NAMALWA (cell line): ENCODE measurements at regions not wholly inside any gene's neighbourhood (a gene's known extent, or its start where the extent isn't known, plus 50 kb on each side); places are given as distances from the start of the nearest gene placed in this dataset.

ENCODE experiments used
- DNase-seq: peaks from one replicate; pipeline ENCODE4 v3.0.0-alpha.2; 2015; ENCODE audit warnings: low spot score

DNA sequence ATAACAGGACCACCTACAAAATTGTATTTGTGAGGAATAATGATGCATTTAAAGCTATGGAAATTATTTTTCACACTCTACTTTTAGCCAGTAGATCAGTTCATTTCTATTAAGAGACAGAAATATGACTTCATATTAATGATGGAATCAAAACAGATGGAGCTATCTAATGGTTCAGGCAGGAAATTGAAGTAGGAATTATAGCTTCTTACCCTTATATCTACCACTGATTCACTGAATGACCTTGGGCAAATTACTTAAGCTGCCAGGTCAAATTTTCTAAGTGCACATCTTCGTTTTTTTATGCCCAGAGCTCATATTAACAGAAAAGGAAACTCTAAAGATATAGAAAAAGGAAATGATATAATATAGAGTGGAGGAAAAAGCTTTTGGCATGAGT is 323.1 kb downstream of the PCDH10 start:
- DNase-seq, result no peak

GRCh38 chr4:133467290-133467947 is 318.3 kb downstream of the PCDH10 start:
- no peak for DNase-seq

- no peak for DNase-seq
Observed at GRCh38 chr4:133465022-133465421, 315.9 kb downstream of the PCDH10 start.

DNA sequence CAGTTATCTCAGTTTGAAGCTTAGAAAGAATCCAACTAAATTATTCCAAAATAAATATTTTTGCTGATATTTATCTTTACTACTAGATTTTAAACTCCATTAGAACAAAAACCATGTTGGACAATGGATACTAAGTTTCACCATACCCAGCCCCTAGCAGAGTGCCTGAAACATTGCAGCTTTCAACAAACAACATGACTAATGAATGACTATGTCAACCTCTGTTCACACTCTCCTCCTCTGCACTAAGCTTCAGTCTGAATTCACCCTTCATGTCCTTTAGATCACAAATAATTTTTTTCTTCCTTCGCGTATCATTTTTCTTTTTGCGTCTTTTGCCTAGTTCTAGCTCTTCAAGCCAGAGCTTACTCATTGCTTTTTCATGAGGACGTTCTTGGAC is 315.2 kb downstream of the PCDH10 start:
- no peak for DNase-seq

- DNase-seq, result no peak
Observed at GRCh38 chr4:133452678-133453077, 303.6 kb downstream of the PCDH10 start.

- DNase-seq, result no peak
Observed at GRCh38 chr4:133450813-133451212, 301.7 kb downstream of the PCDH10 start.

DNA sequence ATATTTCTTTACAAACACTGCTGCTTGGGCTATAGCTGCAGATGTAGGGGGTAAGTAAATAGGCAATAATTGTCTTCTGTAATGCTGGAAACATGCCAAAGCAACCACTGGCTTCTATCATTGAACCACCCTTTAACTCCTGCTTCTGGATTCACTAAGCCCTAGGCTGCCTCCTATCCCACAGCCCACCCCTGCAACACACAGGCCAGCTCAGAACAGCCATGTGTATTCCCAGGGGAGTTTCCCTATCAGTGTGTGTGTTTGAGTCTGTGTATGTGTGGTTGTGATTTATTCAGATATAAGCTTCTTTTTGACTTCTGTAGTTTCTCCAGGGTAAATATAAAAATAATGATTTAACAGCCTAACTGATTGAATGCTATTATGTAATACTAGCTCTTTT is 291.3 kb downstream of the PCDH10 start:
- DNase-seq, result no peak

DNA sequence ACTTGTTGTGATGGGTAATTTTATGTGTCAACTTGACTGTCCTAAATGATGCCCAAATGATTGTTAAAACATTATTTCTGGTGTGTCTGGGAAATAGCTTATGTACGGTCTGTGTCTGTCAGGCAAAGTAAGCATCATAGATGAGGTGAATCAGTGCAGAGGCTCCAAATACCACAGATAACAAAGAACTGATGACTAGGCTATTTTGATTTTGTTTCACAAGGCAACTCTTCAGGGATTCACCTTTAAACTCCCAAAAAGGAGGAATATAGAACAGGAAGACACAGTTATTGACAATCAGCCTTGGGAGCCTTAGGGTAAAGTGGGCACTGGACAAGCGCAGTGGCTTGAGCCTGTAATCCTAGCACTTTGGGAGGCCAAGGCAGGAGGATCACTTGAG is 290.7 kb downstream of the PCDH10 start:
- no peak for DNase-seq

GRCh38 chr4:133424605-133425004 is 275.5 kb downstream of the PCDH10 start:
- DNase-seq, result no peak

DNA sequence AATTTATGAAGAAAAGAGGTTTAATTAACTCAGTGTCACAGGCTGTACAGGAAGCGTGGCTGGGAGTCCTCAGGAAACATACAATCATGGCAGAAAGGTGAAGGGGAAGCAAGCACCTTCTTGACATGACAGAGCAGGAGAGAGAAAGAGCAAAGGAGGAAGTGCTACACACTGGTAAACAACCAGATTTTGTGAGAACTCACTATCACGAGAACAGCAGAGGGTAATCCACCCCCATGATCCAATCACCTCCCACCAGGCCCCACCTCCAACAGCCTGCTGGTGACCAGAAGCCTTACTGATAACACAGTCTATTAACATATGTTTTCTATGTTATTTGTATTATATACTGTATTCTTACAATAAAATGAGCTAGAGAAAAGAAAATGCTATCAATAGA is 254.8 kb downstream of the PCDH10 start:
- no peak for DNase-seq

- no peak for DNase-seq
Observed at GRCh38 chr4:133402616-133403015, 253.5 kb downstream of the PCDH10 start.

GRCh38 chr4:133394971-133395627 is 246.0 kb downstream of the PCDH10 start:
- no peak for DNase-seq

GRCh38 chr4:133390198-133390855 is 241.2 kb downstream of the PCDH10 start:
- no peak for DNase-seq

DNA sequence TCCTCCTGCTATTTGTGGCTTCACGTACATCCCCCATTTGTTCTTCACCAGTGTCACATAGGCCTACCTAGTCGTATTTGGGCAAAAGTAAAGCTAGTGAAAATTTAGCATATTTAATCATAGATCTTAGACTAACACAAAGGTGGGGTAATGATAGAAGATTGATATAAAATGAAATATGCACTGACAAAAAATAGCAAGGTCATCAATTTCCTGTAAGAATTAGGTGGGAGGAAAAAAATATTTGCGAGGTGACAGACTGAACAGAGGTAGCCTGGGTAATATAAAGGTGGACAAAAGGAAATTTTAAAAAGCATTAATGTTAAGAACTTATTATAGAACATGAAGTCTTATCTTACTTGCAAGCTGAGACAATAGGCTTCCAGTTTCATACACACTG is 239.9 kb downstream of the PCDH10 start:
- no peak for DNase-seq

- DNase-seq, result no peak
Observed at GRCh38 chr4:133385161-133385954, 236.3 kb downstream of the PCDH10 start.

DNA sequence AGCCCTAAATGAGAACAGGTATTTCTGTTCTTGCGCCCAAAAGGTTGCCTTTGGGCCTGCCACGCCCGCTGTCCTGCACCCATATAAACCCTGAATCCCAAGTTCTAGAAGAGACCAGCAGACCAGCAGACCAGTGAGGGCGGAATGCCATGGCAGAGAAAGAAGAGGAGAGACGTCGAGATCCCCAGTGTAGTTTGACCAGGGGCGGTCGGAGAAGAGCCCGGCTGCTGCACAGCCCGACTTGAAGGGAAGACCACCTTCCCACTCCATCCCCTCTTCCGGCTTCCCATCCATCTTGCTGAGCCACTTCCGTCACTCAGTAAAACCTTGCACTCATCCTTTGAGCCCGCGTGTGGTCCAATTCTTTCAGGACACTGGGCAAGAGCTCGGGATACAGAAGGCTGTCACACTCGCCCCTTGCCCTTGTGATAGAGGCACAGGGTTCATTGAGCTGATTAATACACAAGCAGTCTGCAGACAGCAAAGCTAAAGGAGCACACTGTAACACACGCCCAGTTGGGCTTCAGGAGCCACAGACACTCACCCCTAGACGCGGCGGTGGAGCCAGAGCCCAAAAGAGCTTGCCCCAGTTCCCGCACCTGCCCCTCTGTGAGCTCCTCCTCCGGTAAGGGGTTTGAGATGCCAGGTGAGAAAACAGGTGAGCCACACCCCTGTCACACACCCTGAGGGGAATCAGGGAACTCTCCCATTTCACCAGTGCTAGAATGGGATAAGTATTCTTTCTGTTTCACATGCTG is 230.8 kb downstream of the PCDH10 start:
- DNase-seq, result no peak

GRCh38 chr4:133377286-133377685 is 228.2 kb downstream of the PCDH10 start:
- no peak for DNase-seq

GRCh38 chr4:133372699-133373098 is 223.6 kb downstream of the PCDH10 start:
- DNase-seq, result no peak

DNA sequence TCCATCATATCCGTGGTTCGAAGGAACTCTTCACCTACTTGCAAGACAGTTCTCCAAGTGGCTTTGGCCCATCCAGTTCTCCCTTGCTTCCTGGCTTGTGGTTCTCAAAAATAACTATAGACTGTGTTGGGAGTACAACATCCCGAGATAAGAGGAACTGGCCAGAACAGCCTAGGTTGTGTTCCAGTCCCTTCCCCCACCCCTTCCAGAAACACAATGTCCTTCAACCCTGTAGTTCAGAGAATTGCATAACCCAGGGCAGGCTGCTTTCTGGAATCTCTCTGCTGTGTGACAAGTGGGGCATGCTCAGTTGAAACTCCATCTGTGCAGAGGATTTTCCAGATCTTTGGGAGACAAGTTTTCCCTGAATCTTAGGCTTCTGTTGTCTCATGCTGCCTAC is 206.5 kb downstream of the PCDH10 start:
- no peak for DNase-seq

GRCh38 chr4:133347409-133347808 is 198.3 kb downstream of the PCDH10 start:
- DNase-seq, result no peak

DNA sequence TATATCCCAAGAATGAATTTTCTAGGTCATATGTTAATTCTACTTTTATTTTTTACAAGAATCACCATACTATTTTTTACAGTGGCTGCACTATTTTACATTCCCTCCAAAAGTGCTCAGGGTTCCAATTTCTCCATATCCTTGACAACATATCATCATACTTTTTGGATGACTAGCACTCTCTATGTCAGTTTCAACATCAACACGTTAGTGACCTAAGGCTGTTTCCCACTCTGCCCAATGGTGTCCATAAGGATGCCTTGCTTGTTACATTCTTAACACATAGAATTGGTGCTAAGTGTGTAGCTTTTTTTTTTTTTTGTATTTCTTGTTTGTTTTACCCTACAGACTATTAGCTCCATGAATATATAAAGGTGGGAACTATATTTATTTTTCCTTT is 175.4 kb downstream of the PCDH10 start:
- DNase-seq, result no peak

DNA sequence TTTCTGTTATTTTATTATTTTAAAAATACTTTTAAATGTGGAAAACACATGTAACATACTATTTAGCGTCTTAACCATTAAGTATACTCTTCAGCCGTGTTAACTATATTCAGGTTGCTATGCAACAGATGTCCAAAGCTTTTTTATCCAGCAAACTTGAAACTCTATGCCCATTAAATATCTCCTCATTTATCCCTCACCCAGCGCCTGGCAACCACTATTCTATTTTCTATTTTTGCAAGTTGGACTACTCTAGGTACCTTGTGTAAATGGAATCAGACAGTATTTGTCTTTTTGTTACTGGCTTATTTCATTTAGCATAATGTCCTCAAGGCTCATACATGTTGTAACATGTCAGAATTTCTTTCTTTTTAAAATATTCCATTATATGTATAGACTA is 174.6 kb downstream of the PCDH10 start:
- no peak for DNase-seq
